ENCODE measurements at regions not wholly inside any gene's neighbourhood (a gene's known extent, or its start where the extent isn't known, plus 50 kb on each side); places are given as distances from the start of the nearest gene placed in this dataset.
"Not testable (repeated sequence)": the region's sequence is repeated elsewhere in the genome, so short reads cannot be mapped to it uniquely, and the experiment has no call there.

GRCh38 chr13:61107989-61108388, 307.7 kb downstream of the PCDH20 start:
- Histone ChIP-seq H3K9me2 (ENCODE audit: insufficient read depth) (no peaks in the 10 kb centered on the region), H3K36me3 (ENCODE audit: low read depth) (no peaks in the 10 kb centered on the region), H3F3A (ENCODE audit: insufficient read depth, low read depth) (no peaks in the 10 kb centered on the region), H3K4me2 (no peak overlapping the region), H3K9me3 (ENCODE audit: insufficient read depth, low read depth) (no peaks in the 10 kb centered on the region), H3K27ac (no peak overlapping the region), H3K79me2 (ENCODE audit: low read depth) (no peaks in the 10 kb centered on the region), H3K27me3 (ENCODE audit: insufficient read depth, low read depth) (no peaks in the 10 kb centered on the region), H3K4me1 (replicated peaks; ENCODE audit: insufficient read depth) (no peaks in the 10 kb centered on the region), H3K4me3 (no peak overlapping the region), H2AFZ (no peak overlapping the region), H4K20me1 (ENCODE audit: insufficient read depth) (no peaks in the 10 kb centered on the region)
- intact Hi-C loops (cut with micrococcal nuclease; ENCODE audit: unreplicated experiment), result no loop called here
- POLR2A ChIA-PET (ENCODE audit: unreplicated experiment), result no interaction called here
- DNase-seq, result no peak
- CTCF ChIA-PET, result no interaction called here
- TF ChIP-seq EZH2 (IDR thresholded peaks at IDR 0.05; ENCODE audit: low read depth), result no peak
- no peak for TF ChIP-seq CTCF (conservative IDR thresholded peaks at IDR 0.05)
- no TSS peak for BruUV-seq (replicated peaks)

GRCh38 chr13:61095885-61096284, 319.8 kb downstream of the PCDH20 start:
- no peak overlapping the region for H2AFZ ChIP-seq
- BruUV-seq (replicated peaks), result no TSS peak
- H3K79me2 ChIP-seq (ENCODE audit: low read depth), result no peaks in the 10 kb centered on the region
- no peaks in the 10 kb centered on the region for H3F3A ChIP-seq (ENCODE audit: insufficient read depth, low read depth)
- H3K4me3 ChIP-seq, result no peak overlapping the region
- no peaks in the 10 kb centered on the region for H3K27me3 ChIP-seq (ENCODE audit: insufficient read depth, low read depth)
- no peak overlapping the region for H3K4me2 ChIP-seq
- no peaks in the 10 kb centered on the region for H4K20me1 ChIP-seq (ENCODE audit: insufficient read depth)
- CTCF ChIA-PET, result no interaction called here
- intact Hi-C loops (cut with micrococcal nuclease; ENCODE audit: unreplicated experiment), result no loop called here
- no peaks in the 10 kb centered on the region for H3K36me3 ChIP-seq (ENCODE audit: low read depth)
- no peak overlapping the region for H3K27ac ChIP-seq
- POLR2A ChIA-PET (ENCODE audit: unreplicated experiment), result no interaction called here
- no peak for DNase-seq
- no peaks in the 10 kb centered on the region for H3K9me2 ChIP-seq (ENCODE audit: insufficient read depth)
- no peaks in the 10 kb centered on the region for H3K9me3 ChIP-seq (ENCODE audit: insufficient read depth, low read depth)
- TF ChIP-seq CTCF (conservative IDR thresholded peaks at IDR 0.05) (no peak), EZH2 (IDR thresholded peaks at IDR 0.05; ENCODE audit: low read depth) (no peak)
- H3K4me1 ChIP-seq (replicated peaks; ENCODE audit: insufficient read depth), result no peaks in the 10 kb centered on the region

- ChIA-PET CTCF (no interaction called here), POLR2A (ENCODE audit: unreplicated experiment) (no interaction called here)
- no peaks in the 10 kb centered on the region for H3K9me2 ChIP-seq (ENCODE audit: insufficient read depth)
- TF ChIP-seq CTCF (conservative IDR thresholded peaks at IDR 0.05) (no peak), EZH2 (IDR thresholded peaks at IDR 0.05; ENCODE audit: low read depth) (no peak)
- no peaks in the 10 kb centered on the region for H3F3A ChIP-seq (ENCODE audit: insufficient read depth, low read depth)
- no peak overlapping the region for H2AFZ ChIP-seq
- no peak for DNase-seq
- no peaks in the 10 kb centered on the region for H3K36me3 ChIP-seq (ENCODE audit: low read depth)
- H4K20me1 ChIP-seq (ENCODE audit: insufficient read depth), result no peaks in the 10 kb centered on the region
- no TSS peak for BruUV-seq (replicated peaks)
- no peak overlapping the region for H3K27ac ChIP-seq
- H3K4me2 ChIP-seq, result no peak overlapping the region
- H3K79me2 ChIP-seq (ENCODE audit: low read depth), result no peaks in the 10 kb centered on the region
- H3K9me3 ChIP-seq (ENCODE audit: insufficient read depth, low read depth), result no peaks in the 10 kb centered on the region
- no peaks in the 10 kb centered on the region for H3K4me1 ChIP-seq (replicated peaks; ENCODE audit: insufficient read depth)
- H3K4me3 ChIP-seq, result no peak overlapping the region
- intact Hi-C loops (cut with micrococcal nuclease; ENCODE audit: unreplicated experiment), result no loop called here
- H3K27me3 ChIP-seq (ENCODE audit: insufficient read depth, low read depth), result no peaks in the 10 kb centered on the region
Observed at GRCh38 chr13:61094865-61095264, 320.8 kb downstream of the PCDH20 start.

- H3K79me2 ChIP-seq (ENCODE audit: low read depth); H3K4me1 ChIP-seq (replicated peaks; ENCODE audit: insufficient read depth); H2AFZ ChIP-seq; H4K20me1 ChIP-seq (ENCODE audit: insufficient read depth); H3K4me2 ChIP-seq; BruUV-seq (replicated peaks); H3K27ac ChIP-seq; H3K27me3 ChIP-seq (ENCODE audit: insufficient read depth, low read depth); H3K9me3 ChIP-seq (ENCODE audit: insufficient read depth, low read depth); CTCF ChIA-PET; DNase-seq; H3K36me3 ChIP-seq (ENCODE audit: low read depth); intact Hi-C loops (cut with micrococcal nuclease; ENCODE audit: unreplicated experiment); H3F3A ChIP-seq (ENCODE audit: insufficient read depth, low read depth); H3K4me3 ChIP-seq; H3K9me2 ChIP-seq (ENCODE audit: insufficient read depth); POLR2A ChIA-PET (ENCODE audit: unreplicated experiment): not testable (repeated sequence)
Observed at GRCh38 chr13:61089894-61090293, 325.8 kb downstream of the PCDH20 start.
